ENCODE measurements at regions not wholly inside any gene's neighbourhood (a gene's known extent, or its start where the extent isn't known, plus 50 kb on each side); places are given as distances from the start of the nearest gene placed in this dataset.
"Not testable (repeated sequence)": the region's sequence is repeated elsewhere in the genome, so short reads cannot be mapped to it uniquely, and the experiment has no call there.

- ChIA-PET POLR2A (no interaction called here), CTCF (ENCODE audit: unreplicated experiment) (no interaction called here)
- H3K4me3 ChIP-seq (ENCODE audit: low read depth, low read length, poor library complexity, severe bottlenecking) = no peak overlapping the region
- no peak for TF ChIP-seq EZH2phosphoT487 (IDR thresholded peaks at IDR 0.05; ENCODE audit: borderline replicate concordance, low read depth, low read length)
- TF ChIP-seq CTCF (conservative IDR thresholded peaks at IDR 0.05; ENCODE audit: low read length) = no peak
- intact Hi-C loops (cut with micrococcal nuclease; ENCODE audit: unreplicated experiment) = no loop called here
- H3K36me3 ChIP-seq (ENCODE audit: insufficient read depth, low read length) = no peaks in the 10 kb centered on the region
- H3K9me2 ChIP-seq (ENCODE audit: insufficient read depth, low read length) = no peaks in the 10 kb centered on the region
- BruUV-seq (replicated peaks) = no TSS peak
- no peak overlapping the region for H3K27ac ChIP-seq (ENCODE audit: low read depth, low read length, poor library complexity, severe bottlenecking)
- no peak overlapping the region for H3K4me2 ChIP-seq (ENCODE audit: low read length)
- H3K4me1 ChIP-seq (ENCODE audit: insufficient read depth, low read length, poor library complexity, severe bottlenecking) = no peaks in the 10 kb centered on the region
- no peaks in the 10 kb centered on the region for H3K79me2 ChIP-seq (ENCODE audit: insufficient read depth, low read depth, low read length)
- H3K9me3 ChIP-seq (ENCODE audit: low read length) = no peaks in the 10 kb centered on the region
- H2AFZ ChIP-seq (ENCODE audit: low read length) = no peak overlapping the region
- no peak for DNase-seq (ENCODE audit: low spot score)
- no peaks in the 10 kb centered on the region for H4K20me1 ChIP-seq (ENCODE audit: insufficient read depth, low read length)
Measured at GRCh38 chr13:54799621-54800226, 1771.1 kb downstream of the OLFM4 start.

GRCh38 chr13:54802226-54802625, 1773.6 kb downstream of the OLFM4 start:
- Histone ChIP-seq H3K79me2 (ENCODE audit: insufficient read depth, low read depth, low read length) (no peaks in the 10 kb centered on the region), H3K4me1 (ENCODE audit: insufficient read depth, low read length, poor library complexity, severe bottlenecking) (no peaks in the 10 kb centered on the region), H4K20me1 (ENCODE audit: insufficient read depth, low read length) (no peaks in the 10 kb centered on the region), H3K4me2 (ENCODE audit: low read length) (no peak overlapping the region), H3K27ac (ENCODE audit: low read depth, low read length, poor library complexity, severe bottlenecking) (no peak overlapping the region), H3K4me3 (ENCODE audit: low read depth, low read length, poor library complexity, severe bottlenecking) (no peak overlapping the region), H3K36me3 (ENCODE audit: insufficient read depth, low read length) (no peaks in the 10 kb centered on the region), H3K9me2 (ENCODE audit: insufficient read depth, low read length) (no peaks in the 10 kb centered on the region), H2AFZ (ENCODE audit: low read length) (no peak overlapping the region), H3K9me3 (ENCODE audit: low read length) (no peaks in the 10 kb centered on the region)
- CTCF ChIA-PET (ENCODE audit: unreplicated experiment) = no interaction called here
- DNase-seq (ENCODE audit: low spot score) = no peak
- intact Hi-C loops (cut with micrococcal nuclease; ENCODE audit: unreplicated experiment) = no loop called here
- TF ChIP-seq EZH2phosphoT487 (IDR thresholded peaks at IDR 0.05; ENCODE audit: borderline replicate concordance, low read depth, low read length) = no peak
- TF ChIP-seq CTCF (conservative IDR thresholded peaks at IDR 0.05; ENCODE audit: low read length) = no peak
- POLR2A ChIA-PET = interaction anchor here (0.6 kb wide), 2 partner anchors 63 to 299 kb away, joined by 3 to 4 read pairs; no protein-coding TSS in a partner anchor
- BruUV-seq (replicated peaks) = no TSS peak

- intact Hi-C loops (cut with micrococcal nuclease; ENCODE audit: unreplicated experiment) = no loop called here
- no TSS peak for BruUV-seq (replicated peaks)
- Histone ChIP-seq H3K79me2 (ENCODE audit: insufficient read depth, low read depth, low read length) (no peaks in the 10 kb centered on the region), H2AFZ (ENCODE audit: low read length) (no peak overlapping the region), H3K4me1 (ENCODE audit: insufficient read depth, low read length, poor library complexity, severe bottlenecking) (no peaks in the 10 kb centered on the region), H3K4me3 (ENCODE audit: low read depth, low read length, poor library complexity, severe bottlenecking) (no peak overlapping the region), H3K9me3 (ENCODE audit: low read length) (no peaks in the 10 kb centered on the region), H4K20me1 (ENCODE audit: insufficient read depth, low read length) (no peaks in the 10 kb centered on the region), H3K4me2 (ENCODE audit: low read length) (no peak overlapping the region), H3K27ac (ENCODE audit: low read depth, low read length, poor library complexity, severe bottlenecking) (no peak overlapping the region), H3K36me3 (ENCODE audit: insufficient read depth, low read length) (no peaks in the 10 kb centered on the region), H3K9me2 (ENCODE audit: insufficient read depth, low read length) (no peaks in the 10 kb centered on the region)
- POLR2A ChIA-PET = interaction anchor here (0.7 to 0.9 kb wide), 2 partner anchors 11 to 105 kb away, joined by 3 read pairs; no protein-coding TSS in a partner anchor
- CTCF ChIA-PET (ENCODE audit: unreplicated experiment) = no interaction called here
- TF ChIP-seq EZH2phosphoT487 (IDR thresholded peaks at IDR 0.05; ENCODE audit: borderline replicate concordance, low read depth, low read length) (no peak), CTCF (conservative IDR thresholded peaks at IDR 0.05; ENCODE audit: low read length) (no peak)
- DNase-seq (ENCODE audit: low spot score) = no peak
Measured at GRCh38 chr13:54805743-54806142, 1777.1 kb downstream of the OLFM4 start.

DNA sequence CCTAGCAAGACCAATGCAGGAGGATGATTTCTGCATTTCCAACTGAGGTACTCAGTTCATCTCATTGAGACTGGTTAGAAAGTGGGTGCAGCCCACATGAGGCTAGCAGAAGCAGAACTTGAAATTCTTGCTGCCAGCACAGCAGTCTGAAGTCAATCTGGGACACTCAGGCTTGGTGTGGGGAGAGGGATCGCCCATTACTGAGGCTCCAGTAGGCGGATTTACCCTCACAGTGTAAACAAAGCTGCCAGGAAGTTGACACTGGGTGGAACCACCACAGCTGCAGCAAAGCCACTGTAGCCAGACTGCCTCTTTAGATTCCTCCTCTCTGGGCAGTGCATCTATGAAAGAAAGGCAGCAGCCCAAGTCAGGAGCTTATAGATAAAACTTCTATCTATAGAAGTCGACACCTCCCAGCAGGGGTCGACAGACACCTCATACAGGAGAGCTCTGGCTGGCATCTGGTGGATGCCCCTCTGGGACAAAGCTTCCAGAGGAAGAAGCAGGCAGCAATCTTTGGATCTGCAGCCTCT, 1793.4 kb downstream of the OLFM4 start:
- H4K20me1 ChIP-seq (ENCODE audit: insufficient read depth, low read length); BruUV-seq (replicated peaks); H3K4me1 ChIP-seq (ENCODE audit: insufficient read depth, low read length, poor library complexity, severe bottlenecking); H3K4me3 ChIP-seq (ENCODE audit: low read depth, low read length, poor library complexity, severe bottlenecking); H3K9me2 ChIP-seq (ENCODE audit: insufficient read depth, low read length); H2AFZ ChIP-seq (ENCODE audit: low read length); H3K4me2 ChIP-seq (ENCODE audit: low read length); intact Hi-C loops (cut with micrococcal nuclease; ENCODE audit: unreplicated experiment); H3K36me3 ChIP-seq (ENCODE audit: insufficient read depth, low read length); H3K27ac ChIP-seq (ENCODE audit: low read depth, low read length, poor library complexity, severe bottlenecking); DNase-seq (ENCODE audit: low spot score); H3K79me2 ChIP-seq (ENCODE audit: insufficient read depth, low read depth, low read length); CTCF ChIA-PET (ENCODE audit: unreplicated experiment); H3K9me3 ChIP-seq (ENCODE audit: low read length): not testable (repeated sequence)
- POLR2A ChIA-PET = interaction anchor here (1.1 kb wide), 1 partner anchor 18 kb away, joined by 3 read pairs; no protein-coding TSS in a partner anchor
